ENCODE measurements at regions not wholly inside any gene's neighbourhood (a gene's known extent, or its start where the extent isn't known, plus 50 kb on each side); places are given as distances from the start of the nearest gene placed in this dataset.
"Not testable (repeated sequence)": the region's sequence is repeated elsewhere in the genome, so short reads cannot be mapped to it uniquely, and the experiment has no call there.

GRCh38 chr6:100103931-100104330 lies 109.9 kb upstream of the MCHR2 start:
- in situ Hi-C loops (cut with MboI; ENCODE audit: low sequenced_read_pairs), result loop anchor here (25.0 kb wide), 1 partner anchor 558 kb away; no protein-coding TSS in a partner anchor

DNA sequence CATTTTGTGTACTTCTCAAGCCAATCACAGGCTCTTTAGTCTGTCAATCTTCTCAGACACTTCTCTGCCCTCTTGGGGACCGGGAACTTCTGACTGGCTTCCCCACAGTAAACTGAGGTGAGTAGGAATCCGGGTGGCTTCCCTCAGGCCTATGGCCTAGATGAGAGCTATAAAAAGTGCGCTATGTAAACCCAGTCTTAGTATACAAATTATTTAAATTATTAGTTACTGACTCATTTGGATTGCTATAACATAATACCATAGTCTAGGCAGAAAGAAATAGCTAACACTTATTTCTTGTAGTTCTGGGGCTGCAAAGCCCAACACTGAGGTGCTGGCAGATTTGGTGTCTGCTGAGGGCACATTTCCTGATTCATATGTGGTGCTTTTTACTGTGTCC lies 109.2 kb upstream of the MCHR2 start:
- in situ Hi-C loops (cut with MboI; ENCODE audit: low sequenced_read_pairs), result loop anchor here (25.0 kb wide), 1 partner anchor 559 kb away; no protein-coding TSS in a partner anchor

- in situ Hi-C loops (cut with MboI; ENCODE audit: low sequenced_read_pairs), result loop anchor here (25.0 kb wide), 1 partner anchor 561 kb away; no protein-coding TSS in a partner anchor
Measured at GRCh38 chr6:100101644-100102043, 107.6 kb upstream of the MCHR2 start.

DNA sequence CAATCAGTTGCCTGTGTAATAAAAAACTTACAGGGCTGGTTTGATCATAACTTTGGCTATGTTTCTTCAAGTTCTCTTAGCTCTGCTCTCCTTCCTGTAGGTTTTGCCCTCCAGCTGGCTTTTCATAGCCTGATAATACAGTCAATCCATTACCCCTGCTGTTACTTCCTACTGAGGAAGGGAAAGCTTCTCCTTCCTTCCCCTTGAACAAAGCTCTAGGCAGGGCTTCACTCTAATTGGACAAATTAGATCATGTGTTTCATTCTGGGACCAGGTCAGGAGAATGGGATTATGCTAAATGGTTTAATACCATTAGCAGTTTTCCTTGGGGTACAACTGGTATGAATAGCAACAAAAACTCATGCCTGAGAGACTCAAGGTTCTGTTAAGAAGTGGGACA lies 106.8 kb upstream of the MCHR2 start:
- in situ Hi-C loops (cut with MboI; ENCODE audit: low sequenced_read_pairs), result loop anchor here (25.0 kb wide), 1 partner anchor 562 kb away; no protein-coding TSS in a partner anchor

DNA sequence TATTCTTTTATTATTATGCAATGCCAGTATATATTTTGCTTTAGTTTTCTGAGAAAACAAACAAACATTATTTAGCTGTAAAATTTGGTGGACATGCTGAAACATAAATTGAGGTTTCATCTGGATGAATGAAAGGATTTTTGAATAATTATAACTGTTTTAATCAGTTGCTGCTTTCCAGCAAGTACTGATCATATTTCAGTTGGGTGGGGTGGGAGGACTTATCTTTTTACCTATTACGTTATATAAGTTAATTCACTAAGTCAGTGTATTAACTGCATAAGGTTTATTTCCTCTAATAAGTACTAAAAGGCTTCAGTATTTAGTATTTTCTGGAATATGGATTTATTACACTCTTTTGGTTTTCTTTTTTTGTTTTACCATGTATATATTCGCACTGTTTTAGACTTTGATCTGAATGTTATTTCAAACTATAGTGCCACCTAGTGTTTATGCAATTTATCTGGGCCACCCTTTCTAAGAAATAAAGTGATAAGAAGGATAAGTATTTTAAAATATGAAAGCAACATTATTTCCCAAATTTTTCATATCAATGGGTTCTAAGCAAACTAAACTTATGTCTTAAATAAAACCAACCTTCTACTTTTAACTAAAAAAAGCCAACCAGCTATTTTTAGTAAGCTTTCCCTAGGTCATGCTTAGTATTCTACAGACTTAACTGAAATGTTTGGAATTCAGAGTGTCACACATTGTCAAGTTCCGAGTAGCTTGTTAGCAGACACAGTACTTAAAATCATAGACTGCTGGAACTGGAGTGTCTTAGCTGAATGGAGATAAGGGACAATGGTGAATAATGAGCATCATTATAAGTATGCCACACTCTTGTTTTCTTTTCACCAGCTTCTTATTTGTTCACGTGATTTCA lies 105.4 kb upstream of the MCHR2 start:
- in situ Hi-C loops (cut with MboI; ENCODE audit: low sequenced_read_pairs), result loop anchor here (25.0 kb wide), 1 partner anchor 563 kb away; no protein-coding TSS in a partner anchor

DNA sequence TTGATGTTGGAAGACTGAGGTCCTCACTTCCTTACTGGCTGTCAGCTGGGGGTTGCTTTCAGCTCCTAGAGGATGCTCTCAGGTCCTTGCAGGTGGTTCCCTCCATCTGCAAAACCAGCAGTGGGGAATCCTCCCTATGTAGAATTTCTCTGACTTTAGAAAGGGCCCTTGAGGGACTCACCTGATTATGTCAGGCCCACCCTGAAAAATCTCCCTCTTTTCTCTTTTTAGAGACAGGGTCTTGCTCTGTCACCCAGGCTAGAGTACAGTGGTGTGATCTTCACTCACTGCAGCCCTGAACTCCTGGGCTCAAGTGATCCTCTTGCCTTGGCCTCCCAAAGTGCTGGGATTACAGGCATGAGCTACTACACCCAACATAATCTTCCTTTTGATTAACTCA lies 102.9 kb upstream of the MCHR2 start:
- in situ Hi-C loops (cut with MboI; ENCODE audit: low sequenced_read_pairs), result no loop called here

GRCh38 chr6:100096341-100096740 lies 102.3 kb upstream of the MCHR2 start:
- in situ Hi-C loops (cut with MboI; ENCODE audit: low sequenced_read_pairs), result no loop called here

DNA sequence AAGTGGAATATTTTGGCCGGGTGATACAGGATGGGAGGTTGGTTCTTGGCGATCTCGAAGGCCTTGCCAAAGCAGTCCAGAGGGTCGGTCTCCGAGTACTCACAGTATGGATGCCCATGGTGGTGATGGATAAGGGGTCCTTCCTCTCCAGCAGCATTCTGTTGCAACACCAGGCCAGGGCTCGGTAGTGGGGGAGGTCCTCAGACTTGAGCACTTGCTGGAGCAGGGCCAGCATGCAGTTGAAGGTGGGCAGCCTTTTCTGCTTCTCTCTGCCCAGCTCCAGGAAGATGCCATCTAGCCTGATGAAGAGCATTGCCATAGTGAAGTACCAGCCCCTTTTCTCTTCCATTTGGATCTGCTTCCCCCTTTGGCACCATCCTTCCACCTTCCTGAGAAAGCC lies 99.4 kb upstream of the MCHR2 start:
- in situ Hi-C loops (cut with MboI; ENCODE audit: low sequenced_read_pairs), result no loop called here

DNA sequence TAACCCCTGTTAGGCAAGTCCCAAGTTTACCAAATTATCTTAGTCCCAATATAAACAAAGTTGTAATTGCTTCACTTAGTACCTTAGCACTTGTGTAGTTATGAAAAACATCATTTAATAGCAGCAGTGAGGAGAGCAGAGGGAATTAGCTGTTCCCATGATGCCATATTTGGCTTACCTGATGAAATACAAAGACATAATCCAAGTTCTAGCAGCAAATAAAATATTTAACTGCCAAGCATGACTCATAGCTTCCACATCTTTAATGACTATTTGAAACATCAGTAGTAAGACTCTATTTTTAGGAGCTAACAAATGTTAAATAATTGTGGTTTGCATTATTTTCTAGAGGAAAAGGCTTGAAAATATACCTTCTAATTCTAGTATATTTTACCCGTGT lies 94.0 kb upstream of the MCHR2 start:
- in situ Hi-C loops (cut with MboI; ENCODE audit: low sequenced_read_pairs), result no loop called here

- in situ Hi-C loops (cut with MboI; ENCODE audit: low sequenced_read_pairs), result no loop called here
Measured at GRCh38 chr6:100084991-100085364, 91.0 kb upstream of the MCHR2 start.

GRCh38 chr6:100084316-100084990 lies 90.4 kb upstream of the MCHR2 start:
- in situ Hi-C loops (cut with MboI; ENCODE audit: low sequenced_read_pairs), result no loop called here

DNA sequence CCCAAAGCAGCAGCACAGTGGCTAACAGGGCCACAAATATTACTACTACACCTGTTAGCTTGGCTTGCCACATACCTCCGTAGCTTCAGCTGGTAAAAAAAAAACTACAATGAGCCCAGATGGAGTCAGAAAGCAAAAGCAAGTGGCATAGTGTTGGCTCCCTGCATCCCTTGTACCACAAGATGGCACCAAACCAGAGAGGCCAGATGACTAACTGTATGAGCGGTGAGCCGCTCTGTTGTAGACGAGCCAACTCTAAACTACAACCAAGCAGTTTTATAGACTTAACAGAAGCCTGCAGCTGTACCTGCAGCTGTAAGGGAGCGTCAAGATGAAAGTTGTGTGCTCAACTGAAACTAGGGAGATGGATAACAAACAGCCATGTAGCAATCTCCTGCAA lies 84.5 kb upstream of the MCHR2 start:
- in situ Hi-C loops (cut with MboI; ENCODE audit: low sequenced_read_pairs), result no loop called here

- in situ Hi-C loops (cut with MboI; ENCODE audit: low sequenced_read_pairs), result no loop called here
Measured at GRCh38 chr6:100065348-100065747, 71.3 kb upstream of the MCHR2 start.

- in situ Hi-C loops (cut with MboI; ENCODE audit: low sequenced_read_pairs), result no loop called here
Measured at GRCh38 chr6:100062621-100063020, 68.6 kb upstream of the MCHR2 start.

DNA sequence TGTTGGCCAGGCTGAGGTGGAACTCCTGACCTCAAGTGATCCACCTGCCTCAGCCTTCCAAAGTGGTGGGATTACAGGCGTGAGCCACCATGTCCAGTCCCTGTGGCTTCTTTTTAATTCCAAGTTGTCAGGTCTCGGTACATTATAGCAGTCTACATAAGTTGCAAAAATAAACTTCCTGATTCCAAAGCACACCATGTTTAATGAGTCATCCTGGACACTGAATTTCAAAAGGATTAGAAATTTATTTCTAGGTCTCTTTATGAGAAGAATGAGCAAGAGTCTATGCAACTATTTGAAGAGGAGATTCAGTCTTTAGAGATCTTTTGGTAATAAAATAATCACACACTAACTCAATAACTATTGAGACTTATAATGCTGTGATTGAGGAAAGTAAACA lies 63.9 kb upstream of the MCHR2 start:
- in situ Hi-C loops (cut with MboI; ENCODE audit: low sequenced_read_pairs), result no loop called here

DNA sequence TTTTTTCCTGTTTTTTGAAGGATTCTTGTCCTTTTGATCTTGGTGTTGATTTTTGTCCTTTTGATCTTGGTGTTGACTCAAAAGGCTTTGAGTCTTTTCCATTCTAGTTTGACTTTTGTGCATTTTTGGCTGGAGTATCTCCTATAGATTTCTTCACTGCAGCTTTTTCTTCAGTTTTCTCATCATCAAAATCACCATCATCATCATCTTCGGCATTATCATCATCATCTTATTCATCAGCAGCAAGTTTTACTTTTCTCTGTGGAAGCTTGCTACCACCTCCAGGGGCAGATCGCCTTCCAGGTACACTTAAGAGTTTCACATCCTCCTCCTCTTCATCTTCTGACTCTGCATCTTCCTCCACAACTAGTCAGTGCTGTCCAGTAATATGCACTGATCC lies 56.5 kb upstream of the MCHR2 start:
- in situ Hi-C loops (cut with MboI; ENCODE audit: low sequenced_read_pairs), result no loop called here

DNA sequence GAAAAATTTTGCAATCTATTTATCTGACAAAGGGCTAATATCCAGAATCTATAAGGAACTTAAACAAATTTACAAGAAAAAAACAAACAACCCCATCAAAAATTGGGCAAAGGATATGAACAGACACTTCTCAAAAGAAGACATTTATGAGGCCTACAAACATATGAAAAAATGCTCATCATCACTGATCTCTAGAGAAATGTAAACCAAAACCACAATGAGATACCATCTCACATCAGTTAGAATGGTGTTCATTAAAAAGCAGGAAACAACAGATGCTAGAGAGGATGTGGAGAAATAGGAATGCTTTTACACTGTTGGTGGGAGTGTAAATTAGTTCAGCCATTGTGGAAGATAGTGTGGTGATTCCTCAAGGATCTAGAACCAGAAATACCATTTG lies 49.9 kb upstream of the MCHR2 start:
- in situ Hi-C loops (cut with MboI; ENCODE audit: low sequenced_read_pairs), result not testable (repeated sequence)
